ENCODE measurements at regions not wholly inside any gene's neighbourhood (a gene's known extent, or its start where the extent isn't known, plus 50 kb on each side); places are given as distances from the start of the nearest gene placed in this dataset.

DNA sequence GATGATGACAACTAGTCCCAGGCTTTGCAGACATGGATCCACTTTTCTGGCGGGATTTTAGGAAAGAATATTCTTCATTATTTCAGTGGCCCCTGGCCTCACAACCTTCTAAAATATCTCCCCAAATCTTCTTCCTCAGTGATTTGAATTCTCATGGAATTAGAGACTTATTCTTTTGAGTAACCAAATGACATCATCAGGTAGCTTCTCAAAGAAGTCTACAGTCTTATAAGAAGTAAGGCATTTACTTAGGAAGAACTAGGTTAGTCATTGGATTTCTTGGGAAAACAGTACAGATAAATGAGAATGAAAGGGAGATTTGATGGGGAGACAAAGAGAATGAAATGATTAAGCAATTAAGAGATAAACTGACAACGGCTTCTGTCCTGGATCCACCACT lies 201.1 kb upstream of the PROX1 start:
- no peak overlapping the region for H2BK5ac ChIP-seq (ENCODE audit: low read depth, low read length, poor library complexity, severe bottlenecking)
- H3K23ac ChIP-seq (ENCODE audit: low read depth, low read length), result no peak overlapping the region
- no peak overlapping the region for H3K4ac ChIP-seq (ENCODE audit: low read depth, low read length)
- H2AK9ac ChIP-seq (replicated peaks; ENCODE audit: low read depth, low read length, poor library complexity), result no peak overlapping the region
- H4K5ac ChIP-seq (ENCODE audit: low read depth, low read length), result no peak overlapping the region
- no peak overlapping the region for H3K4me3 ChIP-seq (ENCODE audit: insufficient read depth, low read depth, low read length)
- no CpG with 5 or more reads among the region's 2 CpGs for WGBS, 2 experiments (ENCODE audit: extremely low coverage in 2 of 2, insufficient read length in 1 of 2)
- no peak overlapping the region for H2AK5ac ChIP-seq (ENCODE audit: low read depth, low read length)
- no peaks in the 10 kb centered on the region for H3K27me3 ChIP-seq (ENCODE audit: control insufficient read depth, insufficient read depth, low read length)
- no peak overlapping the region for H2BK120ac ChIP-seq (ENCODE audit: low read depth, low read length)
- no peak overlapping the region for H3K18ac ChIP-seq (ENCODE audit: low read depth, low read length)
- no peak overlapping the region for H2BK15ac ChIP-seq (ENCODE audit: low read depth, low read length)
- intact Hi-C loops (cut with micrococcal nuclease), result no loop called here
- in situ Hi-C loops (cut with MboI; ENCODE audit: low sequenced_read_pairs), result no loop called here
- H3K36me3 ChIP-seq (ENCODE audit: control insufficient read depth, insufficient read depth, low read length), result no peaks in the 10 kb centered on the region
- H4K8ac ChIP-seq (ENCODE audit: low read depth in 2 of 2, low read length in 2 of 2), result no peak overlapping the region
- ATAC-seq (ENCODE audit: low read depth) (no peak), DNase-seq (no peak)
- no peak overlapping the region for H3K56ac ChIP-seq (ENCODE audit: extremely low read depth, insufficient read depth, low read length)
- no peaks in the 10 kb centered on the region for H3K79me1 ChIP-seq (ENCODE audit: low read depth in 1 of 2, low read length in 2 of 2)
- H2AFZ ChIP-seq (replicated peaks; ENCODE audit: low read length, poor library complexity), result no peak overlapping the region
- no peaks in the 10 kb centered on the region for H4K20me1 ChIP-seq (ENCODE audit: insufficient read depth, low read length)
- CTCF ChIA-PET, result no interaction called here
- no peak overlapping the region for H3K4me2 ChIP-seq (ENCODE audit: low read depth, low read length)
- no peak overlapping the region for H3K9ac ChIP-seq (ENCODE audit: low read depth, low read length)
- no peaks in the 10 kb centered on the region for H3K4me1 ChIP-seq (ENCODE audit: control insufficient read depth, insufficient read depth, low read length)
- TF ChIP-seq POLR2A (IDR thresholded peaks at IDR 0.05; ENCODE audit: low read depth, low read length) (no peak), ELK1 (IDR thresholded peaks at IDR 0.05; ENCODE audit: borderline replicate concordance, low read depth, low read length) (no peak), CHD1 (IDR thresholded peaks at IDR 0.05; ENCODE audit: low read depth, low read length) (no peak), BHLHE40 (IDR thresholded peaks at IDR 0.05; ENCODE audit: low read depth, low read length) (no peak), CEBPB (IDR thresholded peaks at IDR 0.05; ENCODE audit: low read depth, low read length) (no peak), MXI1 (IDR thresholded peaks at IDR 0.05; ENCODE audit: borderline replicate concordance, low read depth, low read length) (no peak), MAZ (IDR thresholded peaks at IDR 0.05; ENCODE audit: borderline replicate concordance, low read depth, low read length) (no peak), NFE2L2 (IDR thresholded peaks at IDR 0.05; ENCODE audit: low read depth, low read length) (no peak), RAD21 (IDR thresholded peaks at IDR 0.05; ENCODE audit: low read length) (no peak), MAFK (IDR thresholded peaks at IDR 0.05; ENCODE audit: low read depth, low read length) (no peak), FOS (IDR thresholded peaks at IDR 0.05; ENCODE audit: low read depth, low read length) (no peak), RCOR1 (IDR thresholded peaks at IDR 0.05; ENCODE audit: insufficient replicate concordance, low read length) (no peak), RFX5 (IDR thresholded peaks at IDR 0.05; ENCODE audit: low read depth, low read length) (no peak)
- TF ChIP-seq, protein P1, sequence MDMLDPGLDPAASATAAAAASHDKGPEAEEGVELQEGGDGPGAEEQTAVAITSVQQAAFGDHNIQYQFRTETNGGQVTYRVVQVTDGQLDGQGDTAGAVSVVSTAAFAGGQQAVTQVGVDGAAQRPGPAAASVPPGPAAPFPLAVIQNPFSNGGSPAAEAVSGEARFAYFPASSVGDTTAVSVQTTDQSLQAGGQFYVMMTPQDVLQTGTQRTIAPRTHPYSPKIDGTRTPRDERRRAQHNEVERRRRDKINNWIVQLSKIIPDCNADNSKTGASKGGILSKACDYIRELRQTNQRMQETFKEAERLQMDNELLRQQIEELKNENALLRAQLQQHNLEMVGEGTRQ (IDR thresholded peaks at IDR 0.05; ENCODE audit: low read depth, low read length), result no peak
- TF ChIP-seq, protein P2, sequence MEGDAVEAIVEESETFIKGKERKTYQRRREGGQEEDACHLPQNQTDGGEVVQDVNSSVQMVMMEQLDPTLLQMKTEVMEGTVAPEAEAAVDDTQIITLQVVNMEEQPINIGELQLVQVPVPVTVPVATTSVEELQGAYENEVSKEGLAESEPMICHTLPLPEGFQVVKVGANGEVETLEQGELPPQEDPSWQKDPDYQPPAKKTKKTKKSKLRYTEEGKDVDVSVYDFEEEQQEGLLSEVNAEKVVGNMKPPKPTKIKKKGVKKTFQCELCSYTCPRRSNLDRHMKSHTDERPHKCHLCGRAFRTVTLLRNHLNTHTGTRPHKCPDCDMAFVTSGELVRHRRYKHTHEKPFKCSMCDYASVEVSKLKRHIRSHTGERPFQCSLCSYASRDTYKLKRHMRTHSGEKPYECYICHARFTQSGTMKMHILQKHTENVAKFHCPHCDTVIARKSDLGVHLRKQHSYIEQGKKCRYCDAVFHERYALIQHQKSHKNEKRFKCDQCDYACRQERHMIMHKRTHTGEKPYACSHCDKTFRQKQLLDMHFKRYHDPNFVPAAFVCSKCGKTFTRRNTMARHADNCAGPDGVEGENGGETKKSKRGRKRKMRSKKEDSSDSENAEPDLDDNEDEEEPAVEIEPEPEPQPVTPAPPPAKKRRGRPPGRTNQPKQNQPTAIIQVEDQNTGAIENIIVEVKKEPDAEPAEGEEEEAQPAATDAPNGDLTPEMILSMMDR (conservative IDR thresholded peaks at IDR 0.05; ENCODE audit: low read depth, low read length), result no peak
- no TSS peak for BruUV-seq (replicated peaks)
- no peaks in the 10 kb centered on the region for H3K9me1 ChIP-seq (ENCODE audit: insufficient read depth, low read length)
- H3K14ac ChIP-seq (replicated peaks; ENCODE audit: low read depth, low read length), result no peak overlapping the region
- no peak overlapping the region for H2BK20ac ChIP-seq (ENCODE audit: low read depth, low read length)
- dilution Hi-C loops (cut with HindIII; ENCODE audit: low sequenced_read_pairs, unreplicated experiment), result no loop called here
- H3K9me3 ChIP-seq (ENCODE audit: control insufficient read depth, insufficient read depth, low read length), result peaks cover 5% of the 10 kb centered on the region
- H3K27ac ChIP-seq (ENCODE audit: insufficient read depth, low read length), result no peak overlapping the region
- POLR2A ChIA-PET (ENCODE audit: unreplicated experiment), result no interaction called here
- no peak overlapping the region for H4K91ac ChIP-seq (ENCODE audit: insufficient read depth, low read depth, low read length)

All from IMR-90 (cell line).